HEK293 (cell line): ENCODE measurements at regions not wholly inside any gene's neighbourhood (a gene's known extent, or its start where the extent isn't known, plus 50 kb on each side); places are given as distances from the start of the nearest gene placed in this dataset.

Source experiments
- CTCF ChIA-PET: fragments of 350-600 bp; formaldehyde crosslinking; extraction: SDS; loops from one replicate; lab custom pipeline; 2021; ENCODE audit warnings: antibody characterized with exemption; lab: Yijun Ruan, JAX
- POLR2A ChIA-PET: fragments of 300-600 bp; formaldehyde crosslinking; extraction: SDS; loops from one replicate; lab custom pipeline; 2020; ENCODE audit warnings: antibody characterized with exemption, inconsistent platforms; lab: Yijun Ruan, JAX
- H3K27ac ChIP-seq: fragments of 200-500 bp; sonication (Bioruptor generic); 2 replicates; pipeline ENCODE4 v1.5.1; 2014; ENCODE audit warnings: low read depth, low read length, control low read depth, inconsistent platforms; ENCODE audit errors: extremely low read depth
- H3K36me3 ChIP-seq, 2 experiments: fragments of 200-500 bp in 1 of 2; sonication (Bioruptor generic) in 1 of 2; 1 replicate in 1 of 2; 2 replicates in 1 of 2; pipeline ENCODE4 v1.5.1; 2014 to 2017; ENCODE audit warnings: inconsistent platforms in 2 of 2, low read length in 2 of 2; ENCODE audit not compliant: control insufficient read depth in 2 of 2, insufficient read depth in 1 of 2
- H3K4me1 ChIP-seq: fragments of 200-500 bp; sonication (Bioruptor generic); 2 replicates; pipeline ENCODE4 v1.5.1; 2014; ENCODE audit warnings: mild to moderate bottlenecking, low read length, inconsistent platforms; ENCODE audit not compliant: control insufficient read depth, insufficient read depth
- H3K4me3 ChIP-seq: 2 replicates; pipeline ENCODE4 v1.5.1; 2011; ENCODE audit warnings: low read depth, mild to moderate bottlenecking, control low read depth, low read length, moderate library complexity
- H3K9me3 ChIP-seq: fragments of 200-500 bp; sonication (Bioruptor generic); 2 replicates; pipeline ENCODE4 v1.5.1; 2014; ENCODE audit warnings: low read depth, low read length, inconsistent platforms; ENCODE audit not compliant: control insufficient read depth, insufficient read depth
- BCL6B ChIP-seq: fragments of 450-650 bp; formaldehyde crosslinking; IDR thresholded peaks from 2 replicates; pipeline ENCODE4 v1.5.1; 2017; ENCODE audit warnings: missing biosample characterization, missing genetic modification characterization
- ELK4 ChIP-seq: IDR thresholded peaks from 2 replicates; pipeline ENCODE4 v1.6.1; 2011; ENCODE audit warnings: mild to moderate bottlenecking, low read depth, low read length, borderline replicate concordance
- HOXD13 ChIP-seq: sonication (generic); formaldehyde crosslinking; IDR thresholded peaks from 2 replicates; pipeline ENCODE4 v1.8.0; 2022; ENCODE audit warnings: missing genetic modification reagents, borderline replicate concordance
- KLF17 ChIP-seq: fragments of 450-650 bp; formaldehyde crosslinking; IDR thresholded peaks from 2 replicates; pipeline ENCODE4 v1.5.1; 2016; ENCODE audit warnings: missing biosample characterization, missing genetic modification characterization
- MEIS1 ChIP-seq: sonication (generic); formaldehyde crosslinking; IDR thresholded peaks from 2 replicates; pipeline ENCODE4 v1.8.1; 2022; ENCODE audit warnings: missing genetic modification reagents, mild to moderate bottlenecking, borderline replicate concordance
- OVOL3 ChIP-seq: fragments of 450-650 bp; formaldehyde crosslinking; IDR thresholded peaks from 2 replicates; pipeline ENCODE4 v1.5.1; 2016; ENCODE audit warnings: missing biosample characterization, missing genetic modification characterization
- REPIN1 ChIP-seq: fragments of 450-650 bp; formaldehyde crosslinking; IDR thresholded peaks from 2 replicates; pipeline ENCODE4 v1.5.1; 2017; ENCODE audit warnings: missing biosample characterization, missing genetic modification characterization, low read depth
- SETDB1 ChIP-seq: IDR thresholded peaks from one replicate; pipeline ENCODE4 v1.6.1; 2017; ENCODE audit warnings: mild to moderate bottlenecking, low read length, moderate library complexity, mixed read lengths; ENCODE audit not compliant: insufficient read length
- ZBTB20 ChIP-seq: fragments of 450-650 bp; formaldehyde crosslinking; IDR thresholded peaks from 2 replicates; pipeline ENCODE4 v1.5.1; 2016; ENCODE audit warnings: missing biosample characterization, missing genetic modification characterization
- ZBTB26 ChIP-seq: fragments of 450-650 bp; formaldehyde crosslinking; optimal IDR thresholded peaks from 2 replicates; pipeline ENCODE3; 2016; ENCODE audit warnings: missing biosample characterization, mild to moderate bottlenecking, missing genetic modification characterization
- ZBTB48 ChIP-seq: fragments of 450-650 bp; formaldehyde crosslinking; IDR thresholded peaks from 2 replicates; pipeline ENCODE4 v1.5.1; 2016; ENCODE audit warnings: missing biosample characterization, missing genetic modification characterization
- ZEB2 ChIP-seq: fragments of 450-650 bp; formaldehyde crosslinking; IDR thresholded peaks from 2 replicates; pipeline ENCODE4 v1.5.1; 2016; ENCODE audit warnings: missing biosample characterization, missing genetic modification characterization
- ZNF114 ChIP-seq: fragments of 450-650 bp; formaldehyde crosslinking; IDR thresholded peaks from 2 replicates; pipeline ENCODE4 v1.5.0; 2017; ENCODE audit warnings: missing biosample characterization, missing genetic modification characterization
- ZNF132 ChIP-seq: fragments of 450-650 bp; formaldehyde crosslinking; IDR thresholded peaks from 2 replicates; pipeline ENCODE4 v1.5.1; 2017; ENCODE audit warnings: missing biosample characterization, missing genetic modification characterization, borderline replicate concordance
- ZNF155 ChIP-seq: fragments of 450-650 bp; formaldehyde crosslinking; IDR thresholded peaks from 2 replicates; pipeline ENCODE4 v1.5.1; 2016; ENCODE audit warnings: missing biosample characterization, missing genetic modification characterization
- ZNF19 ChIP-seq: fragments of 450-650 bp; formaldehyde crosslinking; IDR thresholded peaks from 2 replicates; pipeline ENCODE4; 2016; ENCODE audit warnings: missing biosample characterization, missing genetic modification characterization, low read depth
- ZNF302 ChIP-seq: fragments of 450-650 bp; formaldehyde crosslinking; IDR thresholded peaks from 2 replicates; pipeline ENCODE4 v1.5.1; 2016; ENCODE audit warnings: missing biosample characterization, missing genetic modification characterization, low read depth
- ZNF335 ChIP-seq: fragments of 450-650 bp; formaldehyde crosslinking; conservative IDR thresholded peaks from 2 replicates; pipeline ENCODE4 v1.5.1; 2016; ENCODE audit warnings: missing biosample characterization, missing genetic modification characterization
- ZNF354C ChIP-seq: fragments of 450-650 bp; formaldehyde crosslinking; IDR thresholded peaks from 2 replicates; pipeline ENCODE4 v1.5.1; 2016; ENCODE audit warnings: missing biosample characterization, missing genetic modification characterization, low read depth, borderline replicate concordance
- ZNF394 ChIP-seq: fragments of 450-650 bp; formaldehyde crosslinking; IDR thresholded peaks from 2 replicates; pipeline ENCODE4 v1.5.1; 2016; ENCODE audit warnings: missing biosample characterization, missing genetic modification characterization, mild to moderate bottlenecking, moderate library complexity, borderline replicate concordance
- ZNF398 ChIP-seq: fragments of 450-650 bp; formaldehyde crosslinking; IDR thresholded peaks from 2 replicates; pipeline ENCODE4 v1.5.1; 2017; ENCODE audit warnings: missing biosample characterization, missing genetic modification characterization
- ZNF426 ChIP-seq: fragments of 450-650 bp; formaldehyde crosslinking; IDR thresholded peaks from 2 replicates; pipeline ENCODE4 v1.5.1; 2017; ENCODE audit warnings: missing biosample characterization, missing genetic modification characterization, mild to moderate bottlenecking, inconsistent platforms, moderate library complexity
- ZNF449 ChIP-seq: fragments of 450-650 bp; formaldehyde crosslinking; IDR thresholded peaks from 2 replicates; pipeline ENCODE4 v1.5.1; 2017; ENCODE audit warnings: missing biosample characterization, mild to moderate bottlenecking, missing genetic modification characterization, moderate library complexity
- ZNF544 ChIP-seq: fragments of 450-650 bp; formaldehyde crosslinking; IDR thresholded peaks from 2 replicates; pipeline ENCODE4 v1.5.0; 2017; ENCODE audit warnings: missing biosample characterization, missing genetic modification characterization
- ZNF610 ChIP-seq: fragments of 450-650 bp; formaldehyde crosslinking; IDR thresholded peaks from 2 replicates; pipeline ENCODE4 v1.5.1; 2016; ENCODE audit warnings: missing biosample characterization, missing genetic modification characterization, borderline replicate concordance
- ZNF768 ChIP-seq: fragments of 450-650 bp; formaldehyde crosslinking; IDR thresholded peaks from 2 replicates; pipeline ENCODE4 v1.5.1; 2018; ENCODE audit warnings: missing biosample characterization, mild to moderate bottlenecking, missing genetic modification characterization

GRCh38 chr18:75864816-75865215, 437.3 kb upstream of the SMIM21 start:
- Histone ChIP-seq H3K9me3 (no peaks in the 10 kb centered on the region), H3K36me3 (no peaks in the 10 kb centered on the region), H3K4me3 (no peak overlapping the region), H3K4me1 (no peaks in the 10 kb centered on the region), H3K27ac (no peak overlapping the region)
- no peak for TF ChIP-seq ZNF768 (tag by site-specific recombination)
- no peak for TF ChIP-seq BCL6B
- no peak for TF ChIP-seq OVOL3 (tag by site-specific recombination)
- no peak for TF ChIP-seq ZBTB20
- no peak for TF ChIP-seq ZNF19 (tag by site-specific recombination)
- no peak for TF ChIP-seq ZNF426 (tag by site-specific recombination)
- no peak for TF ChIP-seq KLF17 (tag by site-specific recombination)
- no peak for TF ChIP-seq ZNF610 (tag by site-specific recombination)
- TF ChIP-seq ZNF544 = no peak
- no peak for TF ChIP-seq HOXD13 (CRISPR knock-in tag)
- no peak for TF ChIP-seq ZNF302
- no peak for TF ChIP-seq ZNF132 (tag by site-specific recombination)
- TF ChIP-seq REPIN1 (tag by site-specific recombination) = no peak
- TF ChIP-seq ZNF354C (tag by site-specific recombination) = no peak
- TF ChIP-seq ZNF398 (tag by site-specific recombination) = no peak
- no peak for TF ChIP-seq ZNF449
- TF ChIP-seq ZNF155 (tag by site-specific recombination) = no peak
- no peak for TF ChIP-seq ZEB2
- TF ChIP-seq MEIS1 = no peak
- ChIA-PET POLR2A (no interaction called here), CTCF (interaction anchor here (1.6 kb wide), 1 partner anchor 11 kb away, joined by 7 read pairs; no protein-coding TSS in a partner anchor)

GRCh38 chr18:75863696-75864095, 436.2 kb upstream of the SMIM21 start:
- ChIA-PET CTCF (interaction anchor here (1.6 kb wide), 1 partner anchor 10 kb away, joined by 7 read pairs; no protein-coding TSS in a partner anchor), POLR2A (no interaction called here)
- no peaks in the 10 kb centered on the region for H3K4me1 ChIP-seq
- no peaks in the 10 kb centered on the region for H3K9me3 ChIP-seq
- H3K36me3 ChIP-seq = no peaks in the 10 kb centered on the region
- no peak overlapping the region for H3K4me3 ChIP-seq
- TF ChIP-seq ZNF335 (no peak), ZBTB26 (no peak), ZBTB48 (no peak), ZNF394 (tag by site-specific recombination) (no peak), ELK4 (no peak), SETDB1 (no peak), ZNF114 (tag by site-specific recombination) (no peak)
- no peak overlapping the region for H3K27ac ChIP-seq
